Glomerular visceral epithelial cell (primary cell): ENCODE measurements at regions not wholly inside any gene's neighbourhood (a gene's known extent, or its start where the extent isn't known, plus 50 kb on each side); places are given as distances from the start of the nearest gene placed in this dataset.

ENCODE experiments used
- DNase-seq: peaks from one replicate; pipeline ENCODE4 v3.0.0-alpha.2; 2016; ENCODE audit errors: extremely low spot score

- no peak for DNase-seq
Measured at GRCh38 chr15:70264738-70265465, 167.2 kb upstream of the TLE3 start.

GRCh38 chr15:70264014-70264582, 166.4 kb upstream of the TLE3 start:
- DNase-seq = peak; percentile 32

- DNase-seq = no peak
Measured at GRCh38 chr15:70262591-70263274, 165.0 kb upstream of the TLE3 start.

GRCh38 chr15:70262171-70262570, 164.5 kb upstream of the TLE3 start:
- no peak for DNase-seq

- no peak for DNase-seq
Measured at GRCh38 chr15:70261083-70261482, 163.4 kb upstream of the TLE3 start.

GRCh38 chr15:70260580-70260979, 162.9 kb upstream of the TLE3 start:
- no peak for DNase-seq

GRCh38 chr15:70259640-70260508, 162.2 kb upstream of the TLE3 start:
- no peak for DNase-seq

- peak; percentile 51 for DNase-seq
Measured at GRCh38 chr15:70259028-70259424, 161.3 kb upstream of the TLE3 start.

GRCh38 chr15:70258369-70259027, 160.8 kb upstream of the TLE3 start:
- DNase-seq = no peak

- DNase-seq = no peak
Measured at GRCh38 chr15:70257573-70258248, 160.0 kb upstream of the TLE3 start.

GRCh38 chr15:70257047-70257446, 159.3 kb upstream of the TLE3 start:
- DNase-seq = no peak

GRCh38 chr15:70254311-70254869, 156.7 kb upstream of the TLE3 start:
- DNase-seq = no peak

GRCh38 chr15:70253461-70254156, 155.9 kb upstream of the TLE3 start:
- DNase-seq = no peak

GRCh38 chr15:70252951-70253320, 155.2 kb upstream of the TLE3 start:
- no peak for DNase-seq

- no peak for DNase-seq
Measured at GRCh38 chr15:70252056-70252950, 154.6 kb upstream of the TLE3 start.

GRCh38 chr15:70251246-70251990, 153.7 kb upstream of the TLE3 start:
- DNase-seq = no peak

- no peak for DNase-seq
Measured at GRCh38 chr15:70250208-70251201, 152.8 kb upstream of the TLE3 start.
